Psoas muscle (tissue), 7 donors: ENCODE measurements at regions not wholly inside any gene's neighbourhood (a gene's known extent, or its start where the extent isn't known, plus 50 kb on each side); places are given as distances from the start of the nearest gene placed in this dataset.
A peak's percentile ranks its signal among the peaks of the same experiment; 100 is the strongest.

Source experiments
- ATAC-seq, 4 donors: fragments of 200-7000 bp; cut with Tn5 transposase; one replicate each; pipeline ENCODE4 v1.9.1; 2020; ENCODE audit warnings: moderate library complexity in 3 of 4, mild to moderate bottlenecking in 2 of 4
- DNase-seq, 2 donors: peaks; one replicate each; pipeline ENCODE4 v3.0.0-alpha.2; 2020
- H3K27ac ChIP-seq: fragments of 200-600 bp; one replicate; pipeline ENCODE4 v1.8.0; 2022
- H3K27me3 ChIP-seq, 3 donors: fragments of 200-600 bp in 1 of 3; one replicate each; pipeline versions ENCODE4 v1.6.1 to v1.8.0; 2013 to 2022; ENCODE audit warnings: low read length in 2 of 3, mild to moderate bottlenecking in 2 of 3, moderate library complexity in 1 of 3; ENCODE audit not compliant: insufficient read depth in 3 of 3
- H3K36me3 ChIP-seq, 2 donors: fragments of 200-600 bp in 1 of 2; one replicate each; pipeline versions ENCODE4 v1.6.1 to v1.8.0; 2013 to 2022; ENCODE audit warnings: low read depth in 1 of 2, mild to moderate bottlenecking in 1 of 2, moderate library complexity in 1 of 2; ENCODE audit not compliant: insufficient read depth in 1 of 2
- H3K4me1 ChIP-seq: fragments of 200-600 bp; one replicate; pipeline ENCODE4 v1.8.0; 2022
- H3K4me3 ChIP-seq: fragments of 200-600 bp; one replicate; pipeline ENCODE4 v1.8.0; 2022; ENCODE audit warnings: mild to moderate bottlenecking
- H3K9me3 ChIP-seq: fragments of 200-600 bp; one replicate; pipeline ENCODE4 v1.8.0; 2022
- WGBS, 3 donors: extraction: QIAGEN DNeasy Blood & Tissue Kit; methylation state at CpG; one replicate each; pipeline versions ENCODE4 v1.1.6 to v1.1.7; 2013; 5-methylcytosine and 5-hydroxymethylcytosine counted together
- intact Hi-C, 2 donors: fragments of 100-400 bp; cut with DNase I; formaldehyde crosslinking; loops; one replicate each; pipeline versions ENCODE4 v1.11.0 to v1.14.2; 2022
- TF ChIP-seq, protein P1 (sequence below): fragments of 200-600 bp; IDR thresholded peaks from one replicate; pipeline ENCODE4 v1.8.0; 2022; ENCODE audit warnings: antibody characterized with exemption
- donor health status: healthy with polysubstance abuse.
- donor health status: DM: no; HTN: no; CAD: no; lungs with moderate emphysema.
- donor health status: Bipolar disorder and iron deficiency.
- donor health status: healthy.
- donor health status: DM: yes; HTN: yes; CAD: no.
- donor health status: DM: no; HTN: no; CAD: no.
- donor health status: DM: yes; HTN: yes; CAD: no.

- intact Hi-C loops = loop anchor here in 1 of 2 donors (10.0 kb wide), 2 partner anchors 155 to 465 kb away; no protein-coding TSS in a partner anchor
- no peaks in the 10 kb centered on the region for H3K4me1 ChIP-seq
- no peaks in the 10 kb centered on the region for H3K9me3 ChIP-seq
- TF ChIP-seq, protein P1, sequence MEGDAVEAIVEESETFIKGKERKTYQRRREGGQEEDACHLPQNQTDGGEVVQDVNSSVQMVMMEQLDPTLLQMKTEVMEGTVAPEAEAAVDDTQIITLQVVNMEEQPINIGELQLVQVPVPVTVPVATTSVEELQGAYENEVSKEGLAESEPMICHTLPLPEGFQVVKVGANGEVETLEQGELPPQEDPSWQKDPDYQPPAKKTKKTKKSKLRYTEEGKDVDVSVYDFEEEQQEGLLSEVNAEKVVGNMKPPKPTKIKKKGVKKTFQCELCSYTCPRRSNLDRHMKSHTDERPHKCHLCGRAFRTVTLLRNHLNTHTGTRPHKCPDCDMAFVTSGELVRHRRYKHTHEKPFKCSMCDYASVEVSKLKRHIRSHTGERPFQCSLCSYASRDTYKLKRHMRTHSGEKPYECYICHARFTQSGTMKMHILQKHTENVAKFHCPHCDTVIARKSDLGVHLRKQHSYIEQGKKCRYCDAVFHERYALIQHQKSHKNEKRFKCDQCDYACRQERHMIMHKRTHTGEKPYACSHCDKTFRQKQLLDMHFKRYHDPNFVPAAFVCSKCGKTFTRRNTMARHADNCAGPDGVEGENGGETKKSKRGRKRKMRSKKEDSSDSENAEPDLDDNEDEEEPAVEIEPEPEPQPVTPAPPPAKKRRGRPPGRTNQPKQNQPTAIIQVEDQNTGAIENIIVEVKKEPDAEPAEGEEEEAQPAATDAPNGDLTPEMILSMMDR = no peak
- DNase-seq (no peak), ATAC-seq (no peak)
- H3K27ac ChIP-seq = no peak overlapping the region
- no peaks in the 10 kb centered on the region for H3K36me3 ChIP-seq
- no peak overlapping the region for H3K4me3 ChIP-seq
- WGBS, 3 donors = 76 to 86% (median 79%) methylated on average over 1 of the region's 1 CpG
- H3K27me3 ChIP-seq = no peaks in the 10 kb centered on the region
These were observed 247.9 kb upstream of the DUSP10 start for GRCh38 chr1:221989741-221990140.

GRCh38 chr1:221988829-221989228 lies 246.9 kb upstream of the DUSP10 start:
- no peak for ATAC-seq
- TF ChIP-seq, protein P1 = no peak
- DNase-seq = no peak
- H3K27ac ChIP-seq = no peak overlapping the region
- H3K4me1 ChIP-seq = no peaks in the 10 kb centered on the region
- H3K4me3 ChIP-seq = no peak overlapping the region
- H3K9me3 ChIP-seq = no peaks in the 10 kb centered on the region
- no peaks in the 10 kb centered on the region for H3K36me3 ChIP-seq
- H3K27me3 ChIP-seq = no peaks in the 10 kb centered on the region
- intact Hi-C loops = no loop called here

DNA sequence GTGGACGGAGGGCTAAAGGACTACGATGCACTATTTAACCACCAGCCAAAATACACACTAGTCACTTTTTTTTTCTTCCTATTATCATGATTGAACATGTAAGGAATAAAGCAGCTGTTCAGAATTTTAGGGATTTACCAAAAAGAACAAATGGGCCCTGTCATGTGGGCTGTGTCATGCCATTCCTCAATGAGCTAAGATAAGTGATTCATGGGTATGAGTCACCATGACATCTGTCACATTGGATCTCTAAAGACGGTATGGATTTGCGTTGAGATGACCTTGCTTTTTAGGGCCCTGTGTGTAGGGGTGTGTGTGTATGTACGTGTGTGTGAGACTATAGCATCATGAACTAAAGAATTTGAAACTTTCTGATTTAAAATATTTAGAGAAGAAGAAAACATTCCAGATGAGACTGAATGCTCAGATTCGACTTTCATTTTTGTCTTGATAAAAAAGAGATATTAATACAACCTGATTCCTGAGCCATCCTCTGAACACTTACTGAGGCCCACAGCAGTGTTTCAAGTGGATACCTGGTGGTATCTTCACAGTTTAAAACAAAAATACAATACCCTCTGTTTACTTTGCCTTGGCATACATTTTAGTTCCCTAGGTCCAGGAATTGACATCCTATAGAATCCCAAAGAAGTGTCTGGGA lies 246.1 kb upstream of the DUSP10 start:
- DNase-seq (no peak), ATAC-seq (peak in 2 of 4 donors; percentile 43 to 58)
- no peak overlapping the region for H3K27ac ChIP-seq
- H3K9me3 ChIP-seq = no peaks in the 10 kb centered on the region
- no peaks in the 10 kb centered on the region for H3K36me3 ChIP-seq
- TF ChIP-seq, protein P1 = no peak
- H3K27me3 ChIP-seq = no peaks in the 10 kb centered on the region
- intact Hi-C loops = no loop called here
- WGBS, 3 donors = 44 to 62% (median 46%) methylated on average over 6 of the region's 6 CpGs
- no peaks in the 10 kb centered on the region for H3K4me1 ChIP-seq
- H3K4me3 ChIP-seq = no peak overlapping the region

DNA sequence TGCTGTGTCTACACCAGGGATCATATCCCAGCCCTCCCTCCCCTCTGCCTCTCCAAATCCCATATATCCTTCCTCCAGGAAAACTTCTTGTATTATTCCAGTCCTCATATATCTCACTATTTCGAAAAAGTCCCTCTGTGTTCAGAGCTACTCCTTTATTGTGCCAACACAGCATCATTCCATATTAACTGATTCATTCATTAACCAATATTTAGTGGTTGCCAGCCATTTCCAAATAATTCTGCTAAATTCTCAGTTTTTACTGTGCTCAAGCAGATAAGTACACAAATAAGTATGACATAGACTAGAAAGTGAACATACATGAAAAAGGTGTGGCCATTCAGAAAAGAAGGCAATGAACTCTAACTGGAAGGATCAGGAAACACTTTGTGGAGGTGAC lies 241.6 kb upstream of the DUSP10 start:
- Histone ChIP-seq H3K4me1 (no peaks in the 10 kb centered on the region), H3K36me3 (no peaks in the 10 kb centered on the region), H3K9me3 (no peaks in the 10 kb centered on the region), H3K4me3 (no peak overlapping the region), H3K27ac (no peak overlapping the region), H3K27me3 (no peaks in the 10 kb centered on the region)
- ATAC-seq = no peak
- 88 to 92% (median 91%) methylated on average over 1 of the region's 1 CpG for WGBS, 3 donors
- DNase-seq = no peak
- TF ChIP-seq, protein P1 = no peak
- intact Hi-C loops = no loop called here

- ATAC-seq (no peak), DNase-seq (no peak)
- TF ChIP-seq, protein P1 = no peak
- H3K4me3 ChIP-seq = no peak overlapping the region
- intact Hi-C loops = no loop called here
- no peaks in the 10 kb centered on the region for H3K9me3 ChIP-seq
- H3K27ac ChIP-seq = no peak overlapping the region
- H3K36me3 ChIP-seq = no peaks in the 10 kb centered on the region
- H3K4me1 ChIP-seq = no peaks in the 10 kb centered on the region
- H3K27me3 ChIP-seq = no peaks in the 10 kb centered on the region
- 97 to 100% (median 97%) methylated on average over 1 of the region's 1 CpG for WGBS, 3 donors
These were observed 239.6 kb upstream of the DUSP10 start for GRCh38 chr1:221981461-221981860.
